AG04449 (cell line): ENCODE measurements at regions not wholly inside any gene's neighbourhood (a gene's known extent, or its start where the extent isn't known, plus 50 kb on each side); places are given as distances from the start of the nearest gene placed in this dataset.

Experiments used
- CTCF ChIA-PET: fragments of 350-600 bp; formaldehyde crosslinking; extraction: SDS; loops from one replicate; lab custom pipeline; 2021; ENCODE audit warnings: antibody characterized with exemption; lab: Yijun Ruan, JAX
- POLR2A ChIA-PET: fragments of 400-600, 350-600 bp; formaldehyde crosslinking; extraction: SDS; loops from one replicate; lab custom pipeline; 2020; ENCODE audit warnings: antibody characterized with exemption, inconsistent platforms; lab: Yijun Ruan, JAX
- DNase-seq: peaks from one replicate; pipeline ENCODE4 v3.0.0-alpha.2; 2010; ENCODE audit warnings: low read depth, low spot score
- H3K4me3 ChIP-seq: 2 replicates; pipeline ENCODE4 v1.5.1; 2011; ENCODE audit warnings: low read depth, mild to moderate bottlenecking, control low read depth, low read length
- CTCF ChIP-seq: IDR thresholded peaks from one replicate; pipeline ENCODE4 v1.5.1; 2011; ENCODE audit warnings: mild to moderate bottlenecking, moderate library complexity, low read length, control low read depth, inconsistent platforms; ENCODE audit not compliant: insufficient read depth; ENCODE audit errors: missing control alignments

GRCh38 chr5:74184649-74185048 lies 455.9 kb downstream of the ENC1 start:
- no peak overlapping the region for H3K4me3 ChIP-seq
- POLR2A ChIA-PET: no interaction called here
- CTCF ChIA-PET: no interaction called here
- DNase-seq: no peak
- no peak for TF ChIP-seq CTCF

DNA sequence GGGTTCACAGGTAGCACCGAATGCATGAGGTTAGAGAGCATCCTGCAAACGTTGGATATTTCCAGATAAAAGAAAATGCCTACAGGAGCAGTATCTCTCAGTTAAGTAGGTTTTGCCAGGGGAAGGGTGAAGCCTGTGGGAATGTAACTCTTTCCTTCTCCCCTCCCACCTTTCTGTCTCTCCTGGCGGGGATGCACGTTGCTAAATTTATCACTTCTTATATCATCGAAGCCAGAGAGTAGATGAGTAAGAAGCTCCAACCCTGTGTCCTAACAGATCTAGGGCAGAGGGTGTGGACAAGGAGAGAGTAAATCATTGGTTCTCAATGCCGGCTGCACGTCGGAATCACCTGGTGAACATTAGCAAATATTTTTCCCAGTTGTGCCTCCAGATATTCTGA lies 457.5 kb downstream of the ENC1 start:
- H3K4me3 ChIP-seq: no peak overlapping the region
- ChIA-PET CTCF (interaction anchor here (1.5 kb wide), 1 partner anchor 14 kb away, joined by 4 read pairs; no protein-coding TSS in a partner anchor), POLR2A (interaction anchor here (0.7 kb wide), 1 partner anchor 458 kb away, joined by 3 read pairs; the partner anchor contains the start of gene ENC1)
- DNase-seq: no peak
- TF ChIP-seq CTCF: no peak

DNA sequence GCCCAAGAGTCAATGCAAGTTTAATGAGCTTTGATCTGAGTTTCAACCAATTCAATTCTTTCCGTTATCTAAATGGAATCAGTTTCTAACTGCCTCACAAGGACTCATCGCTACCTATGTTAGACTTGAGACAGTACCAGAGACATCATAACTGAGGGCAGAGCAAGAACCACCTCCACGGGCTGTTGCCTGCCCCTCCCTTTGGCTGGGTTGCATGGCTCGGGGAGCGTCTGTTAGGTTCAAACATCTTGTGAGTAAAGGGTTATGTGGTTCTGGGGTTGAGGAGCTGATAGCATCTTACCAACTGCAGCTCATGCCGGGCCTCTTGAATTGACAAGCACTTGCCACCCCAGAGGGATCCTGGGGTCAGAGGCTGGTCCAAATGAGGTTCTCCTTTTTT lies 457.9 kb downstream of the ENC1 start:
- ChIA-PET POLR2A (interaction anchor here (0.7 kb wide), 1 partner anchor 458 kb away, joined by 3 read pairs; the partner anchor contains the start of gene ENC1), CTCF (interaction anchor here (1.5 kb wide), 1 partner anchor 15 kb away, joined by 4 read pairs; no protein-coding TSS in a partner anchor)
- no peak for TF ChIP-seq CTCF
- no peak for DNase-seq
- no peak overlapping the region for H3K4me3 ChIP-seq

DNA sequence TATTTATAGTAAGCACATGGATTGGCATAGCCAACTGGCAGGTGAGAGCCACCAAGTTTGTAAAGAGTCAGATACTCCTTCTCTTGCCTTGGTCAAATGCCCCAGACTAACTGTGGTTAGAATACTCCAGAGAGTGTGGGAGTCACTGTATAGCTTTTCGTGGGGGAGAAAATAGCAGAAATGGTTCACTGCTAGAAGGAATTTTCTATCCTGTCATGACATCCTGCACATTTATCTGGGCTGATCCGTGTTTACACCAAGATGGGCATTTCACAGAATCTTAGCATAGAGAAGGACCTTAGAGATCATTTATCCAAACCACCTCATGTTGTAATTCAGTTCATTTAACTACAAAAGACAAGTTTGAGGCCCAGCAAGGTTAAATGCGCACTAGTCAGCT lies 460.8 kb downstream of the ENC1 start:
- ChIA-PET CTCF (interaction anchor here (1.4 kb wide), 1 partner anchor 14 kb away, joined by 4 read pairs; no protein-coding TSS in a partner anchor), POLR2A (interaction anchor here (0.7 kb wide), 1 partner anchor 18 kb away, joined by 3 read pairs; no protein-coding TSS in a partner anchor)
- no peak for DNase-seq
- no peak for TF ChIP-seq CTCF
- no peak overlapping the region for H3K4me3 ChIP-seq

GRCh38 chr5:74179179-74179578 lies 461.3 kb downstream of the ENC1 start:
- ChIA-PET POLR2A (interaction anchor here (0.7 kb wide), 1 partner anchor 18 kb away, joined by 3 read pairs; no protein-coding TSS in a partner anchor), CTCF (interaction anchor here (1.4 kb wide), 1 partner anchor 13 kb away, joined by 4 read pairs; no protein-coding TSS in a partner anchor)
- DNase-seq: no peak
- no peak overlapping the region for H3K4me3 ChIP-seq
- no peak for TF ChIP-seq CTCF

GRCh38 chr5:74177961-74178360 lies 462.6 kb downstream of the ENC1 start:
- TF ChIP-seq CTCF: no peak
- no peak for DNase-seq
- ChIA-PET POLR2A (no interaction called here), CTCF (interaction anchor here (1.0 to 1.4 kb wide), 2 partner anchors 14 to 276 kb away, joined by 3 to 4 read pairs; no protein-coding TSS in a partner anchor)
- no peak overlapping the region for H3K4me3 ChIP-seq
